ENCODE measurements at regions not wholly inside any gene's neighbourhood (a gene's known extent, or its start where the extent isn't known, plus 50 kb on each side); places are given as distances from the start of the nearest gene placed in this dataset.
"Not testable (repeated sequence)": the region's sequence is repeated elsewhere in the genome, so short reads cannot be mapped to it uniquely, and the experiment has no call there.

DNA sequence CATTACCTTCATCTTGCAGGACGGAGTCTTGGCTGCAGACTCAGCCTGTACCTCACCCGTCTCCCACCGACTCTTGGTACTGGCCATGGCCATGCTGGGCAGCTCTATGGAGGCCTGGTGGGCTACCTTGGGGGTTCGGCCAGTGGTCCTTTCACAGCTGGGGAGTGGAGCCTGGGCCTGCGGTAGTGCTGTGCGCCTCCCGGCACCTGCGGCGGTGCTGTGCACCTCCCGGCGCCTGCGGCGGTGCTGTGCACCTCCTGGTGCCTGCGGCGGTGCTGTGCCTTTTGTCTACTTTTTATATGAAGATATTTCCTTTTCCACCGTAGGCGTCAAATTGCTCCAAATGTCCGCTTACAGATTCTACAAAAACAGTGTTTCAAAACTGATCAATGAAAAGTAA is 367.2 kb upstream of the SPATA31A5 start:
- not testable (repeated sequence) for TF ChIP-seq EHMT2 (IDR thresholded peaks at IDR 0.05; ENCODE audit: low read depth); JUN (IDR thresholded peaks at IDR 0.05); ZSCAN20 (CRISPR knock-in tag; IDR thresholded peaks at IDR 0.05)
- TF ChIP-seq, protein P1, sequence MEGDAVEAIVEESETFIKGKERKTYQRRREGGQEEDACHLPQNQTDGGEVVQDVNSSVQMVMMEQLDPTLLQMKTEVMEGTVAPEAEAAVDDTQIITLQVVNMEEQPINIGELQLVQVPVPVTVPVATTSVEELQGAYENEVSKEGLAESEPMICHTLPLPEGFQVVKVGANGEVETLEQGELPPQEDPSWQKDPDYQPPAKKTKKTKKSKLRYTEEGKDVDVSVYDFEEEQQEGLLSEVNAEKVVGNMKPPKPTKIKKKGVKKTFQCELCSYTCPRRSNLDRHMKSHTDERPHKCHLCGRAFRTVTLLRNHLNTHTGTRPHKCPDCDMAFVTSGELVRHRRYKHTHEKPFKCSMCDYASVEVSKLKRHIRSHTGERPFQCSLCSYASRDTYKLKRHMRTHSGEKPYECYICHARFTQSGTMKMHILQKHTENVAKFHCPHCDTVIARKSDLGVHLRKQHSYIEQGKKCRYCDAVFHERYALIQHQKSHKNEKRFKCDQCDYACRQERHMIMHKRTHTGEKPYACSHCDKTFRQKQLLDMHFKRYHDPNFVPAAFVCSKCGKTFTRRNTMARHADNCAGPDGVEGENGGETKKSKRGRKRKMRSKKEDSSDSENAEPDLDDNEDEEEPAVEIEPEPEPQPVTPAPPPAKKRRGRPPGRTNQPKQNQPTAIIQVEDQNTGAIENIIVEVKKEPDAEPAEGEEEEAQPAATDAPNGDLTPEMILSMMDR (IDR thresholded peaks at IDR 0.05): not testable (repeated sequence)

All from A549 (cell line).